GM18858 (cell line): ENCODE measurements at regions not wholly inside any gene's neighbourhood (a gene's known extent, or its start where the extent isn't known, plus 50 kb on each side); places are given as distances from the start of the nearest gene placed in this dataset.
A peak's percentile ranks its signal among the peaks of the same experiment; 100 is the strongest.

ENCODE experiments used
- ATAC-seq: cut with Tn5 transposase; IDR thresholded peaks from one replicate; pipeline ENCODE4 v1.9.1; 2021; ENCODE audit not compliant: unreplicated experiment

GRCh38 chr14:28536889-28537288, 229.7 kb upstream of the FOXG1 start:
- ATAC-seq, result no peak

GRCh38 chr14:28542040-28542439, 224.5 kb upstream of the FOXG1 start:
- ATAC-seq, result no peak

DNA sequence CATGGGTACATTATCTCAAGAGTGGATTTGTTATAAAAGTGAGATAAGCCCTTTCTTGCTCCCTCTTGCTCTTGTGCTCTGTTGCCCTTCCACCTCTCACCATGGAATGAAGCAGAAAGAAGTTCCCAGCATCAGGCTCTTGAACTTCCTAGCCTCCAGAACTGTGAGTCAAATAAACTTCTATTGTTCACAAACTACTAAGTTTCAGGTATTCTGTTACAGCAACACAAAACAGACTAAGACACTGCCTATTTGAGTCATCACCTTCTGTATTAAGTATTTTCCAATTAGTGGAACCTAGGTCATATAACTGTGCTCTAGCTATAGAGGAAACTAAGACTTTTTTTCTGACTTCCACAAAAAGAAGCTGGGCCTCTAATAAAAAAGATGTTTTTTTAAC, 201.2 kb upstream of the FOXG1 start:
- no peak for ATAC-seq

- no peak for ATAC-seq
Measured at GRCh38 chr14:28570391-28570790, 196.2 kb upstream of the FOXG1 start.

GRCh38 chr14:28571636-28572035, 195.0 kb upstream of the FOXG1 start:
- no peak for ATAC-seq

- ATAC-seq, result no peak
Measured at GRCh38 chr14:28576523-28576922, 190.1 kb upstream of the FOXG1 start.

DNA sequence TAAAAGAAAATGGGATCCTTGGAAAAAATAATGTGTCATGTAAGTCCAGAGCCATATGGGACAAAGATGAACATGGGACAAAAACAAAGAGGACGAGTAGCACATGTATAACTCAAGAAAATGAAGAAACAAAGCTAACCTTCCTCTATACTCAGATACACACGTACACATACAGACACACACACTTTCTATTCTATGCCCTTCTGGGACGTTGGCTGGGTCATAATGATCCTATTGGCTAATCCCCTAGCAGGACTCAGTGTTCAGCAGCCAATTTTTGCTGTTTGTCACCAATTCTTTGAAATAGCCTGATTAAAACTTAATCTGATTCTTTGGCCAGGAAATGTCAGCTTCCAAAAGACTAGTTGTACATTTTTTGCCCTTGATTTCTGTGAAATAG, 189.4 kb upstream of the FOXG1 start:
- no peak for ATAC-seq

DNA sequence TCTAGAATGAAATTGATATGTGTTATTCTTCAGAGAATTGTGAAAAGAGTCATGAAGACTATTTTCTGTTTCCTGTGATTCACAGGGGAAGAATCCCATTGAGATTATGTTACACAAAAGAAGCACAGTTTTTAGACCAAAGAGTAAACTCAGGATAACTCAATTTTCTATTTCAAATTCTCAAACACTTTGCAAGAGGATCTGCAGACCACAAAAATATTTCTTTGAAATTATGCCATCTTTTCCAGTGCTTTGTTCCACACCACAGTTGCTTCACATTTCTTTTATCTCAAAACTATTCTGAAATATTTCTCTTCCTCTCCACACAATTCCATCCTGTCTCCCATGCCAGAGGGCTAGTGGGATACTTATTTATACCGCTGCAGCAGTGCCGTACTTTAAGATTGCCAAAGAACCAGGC, 188.9 kb upstream of the FOXG1 start:
- no peak for ATAC-seq

GRCh38 chr14:28584951-28585350, 181.6 kb upstream of the FOXG1 start:
- no peak for ATAC-seq

- no peak for ATAC-seq
Measured at GRCh38 chr14:28589792-28590191, 176.8 kb upstream of the FOXG1 start.

DNA sequence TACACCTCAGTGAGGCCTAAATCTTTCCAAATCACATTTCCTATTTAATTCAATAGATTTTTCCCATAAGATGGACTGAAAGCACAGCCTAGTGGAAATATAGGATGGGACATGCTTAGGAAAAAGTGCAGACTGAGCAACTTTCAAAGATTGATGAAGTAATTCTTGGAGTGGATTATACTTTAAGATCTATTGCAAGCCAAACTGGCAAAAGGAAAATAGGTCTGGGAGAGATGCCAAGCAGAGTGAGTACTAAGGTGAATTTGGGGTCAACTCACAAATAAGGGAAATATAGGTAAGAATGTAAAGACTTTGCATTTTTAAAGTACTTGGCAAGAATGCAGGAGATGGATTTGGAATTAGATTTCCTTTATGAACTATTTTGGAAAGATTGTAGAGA, 170.2 kb upstream of the FOXG1 start:
- no peak for ATAC-seq

GRCh38 chr14:28599191-28599590, 167.4 kb upstream of the FOXG1 start:
- no peak for ATAC-seq

DNA sequence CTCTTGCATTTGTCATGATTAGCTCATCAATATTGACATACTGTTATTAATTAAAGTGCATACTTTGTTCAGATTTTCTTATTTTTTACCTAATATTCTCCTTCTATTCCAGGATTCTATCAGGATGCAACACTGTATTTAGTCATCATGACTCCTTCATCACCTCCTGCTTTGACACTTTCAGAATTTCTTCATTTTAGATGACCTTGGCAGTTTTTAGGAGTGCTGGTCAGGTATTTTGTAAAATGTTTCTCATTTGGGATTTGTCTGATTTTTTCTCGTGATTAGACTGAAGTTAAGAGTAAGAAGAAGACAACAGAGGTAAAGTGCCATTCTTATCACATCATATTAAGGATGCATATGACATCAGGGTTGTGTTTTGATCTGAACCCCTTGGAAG, 167.0 kb upstream of the FOXG1 start:
- no peak for ATAC-seq

DNA sequence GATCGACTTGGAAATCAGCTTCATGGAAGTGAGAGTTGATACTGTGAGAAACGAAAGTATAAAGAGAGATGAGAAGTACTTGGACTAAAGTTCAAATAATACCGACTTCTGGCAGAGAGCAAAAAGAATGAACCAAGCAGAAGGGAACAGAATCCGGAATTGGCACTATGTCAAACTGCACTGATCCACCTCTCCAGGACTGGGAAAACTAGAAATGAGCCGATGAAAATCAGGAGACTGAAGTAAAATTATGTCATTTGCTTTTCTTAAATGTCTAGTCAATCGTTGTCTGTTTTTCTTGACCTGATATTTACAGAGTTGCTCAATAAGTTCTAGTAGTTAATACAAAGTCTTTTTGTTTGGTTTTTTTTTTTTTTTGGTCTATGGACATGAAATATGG, 163.0 kb upstream of the FOXG1 start:
- no peak for ATAC-seq

- ATAC-seq, result no peak
Measured at GRCh38 chr14:28607661-28608060, 158.9 kb upstream of the FOXG1 start.

- no peak for ATAC-seq
Measured at GRCh38 chr14:28608443-28608842, 158.1 kb upstream of the FOXG1 start.

DNA sequence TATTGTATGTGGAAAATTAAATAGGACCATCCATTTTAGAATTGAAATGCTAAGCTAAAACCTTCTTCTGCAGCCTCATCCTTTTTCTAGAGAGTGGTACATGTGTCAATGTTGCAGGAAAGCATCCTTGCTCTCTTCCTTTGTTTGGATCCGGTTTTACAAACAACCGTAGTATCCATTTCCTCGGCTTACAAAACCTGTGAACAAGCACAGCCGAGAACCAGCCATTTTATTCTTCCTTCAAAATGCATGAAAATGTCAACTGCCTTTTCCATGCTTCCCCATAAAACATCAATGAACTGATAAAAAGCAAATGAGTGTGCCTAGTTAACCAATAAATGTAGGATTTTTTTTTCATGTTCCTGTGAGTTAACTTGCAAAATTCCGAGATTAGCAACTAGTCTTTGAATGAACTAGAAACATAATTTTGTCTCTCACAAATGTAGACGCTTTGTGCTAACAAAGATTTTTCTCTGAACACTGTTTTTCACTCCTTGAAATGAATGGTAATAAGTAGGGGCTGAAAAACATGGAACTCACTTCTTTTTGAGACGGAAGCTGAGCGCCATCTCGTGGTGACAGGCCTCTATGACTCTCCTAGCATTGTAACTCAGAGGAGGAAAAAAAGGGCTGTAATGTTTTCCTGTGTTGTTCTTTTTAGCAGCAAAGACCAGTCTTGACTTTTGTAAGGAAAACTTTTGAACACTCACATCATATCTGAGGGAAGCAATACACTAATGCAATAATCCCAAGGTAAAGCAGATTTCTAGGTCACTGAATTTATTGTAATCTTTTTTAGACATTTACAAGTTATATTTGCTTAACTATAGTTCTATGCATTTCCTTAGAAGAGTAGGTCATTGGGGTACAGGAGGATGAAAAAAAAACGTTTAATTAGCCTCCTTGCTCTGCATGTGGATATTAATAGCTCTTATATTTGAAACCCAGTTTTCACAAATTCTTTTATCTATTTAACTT, 157.4 kb upstream of the FOXG1 start:
- peak; percentile 63 for ATAC-seq

- ATAC-seq, result no peak
Measured at GRCh38 chr14:28612414-28612813, 154.2 kb upstream of the FOXG1 start.

- no peak for ATAC-seq
Measured at GRCh38 chr14:28613532-28613931, 153.1 kb upstream of the FOXG1 start.

DNA sequence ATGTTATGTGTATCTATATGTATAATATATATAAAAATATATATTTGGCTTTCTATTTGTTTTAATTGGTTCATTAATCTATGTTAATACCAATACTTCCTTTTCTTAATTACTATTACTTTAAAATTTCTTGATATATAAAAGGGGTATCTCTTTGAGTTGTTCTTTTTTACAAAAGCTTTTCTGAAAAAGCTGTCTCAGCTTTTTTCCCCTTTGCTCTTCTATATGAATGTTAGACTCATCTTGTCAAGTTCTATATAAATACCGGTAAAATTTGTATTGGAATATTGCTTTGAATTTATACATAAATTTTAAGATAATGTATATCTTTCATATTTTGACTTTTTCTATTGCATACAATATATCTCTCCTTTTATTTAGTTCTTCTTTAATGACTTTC, 139.8 kb upstream of the FOXG1 start:
- ATAC-seq, result no peak

DNA sequence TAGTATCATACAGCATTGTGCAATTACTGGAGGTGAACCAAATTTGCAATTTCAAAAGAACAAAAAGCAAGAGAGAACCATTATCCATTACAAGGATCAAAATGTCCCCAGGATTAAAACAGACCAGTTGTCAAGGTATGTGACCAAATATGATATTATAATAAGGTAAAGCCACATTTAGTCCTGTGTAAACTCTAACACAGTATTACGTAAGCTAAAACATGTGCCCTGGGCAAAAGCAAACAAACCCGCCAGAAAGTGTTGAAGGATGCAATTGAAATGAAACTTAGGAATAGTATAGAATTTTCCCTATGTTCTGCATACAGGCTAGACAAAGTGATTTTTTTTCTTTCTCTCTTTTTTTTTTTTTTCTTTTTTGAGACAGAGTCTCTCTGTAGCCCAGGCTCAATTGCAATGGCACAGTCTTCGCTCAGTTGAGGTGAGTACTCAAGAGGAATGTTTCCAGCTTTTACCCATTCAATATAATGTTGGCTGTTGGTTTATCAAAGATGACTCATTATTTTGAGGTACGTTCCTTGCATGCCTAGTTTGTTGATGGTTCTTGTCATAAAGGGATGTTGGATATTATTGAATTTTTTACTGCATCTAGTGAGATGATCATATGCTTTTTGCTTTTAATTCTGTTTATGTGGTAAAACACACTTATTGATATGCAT, 137.1 kb upstream of the FOXG1 start:
- ATAC-seq, result no peak

DNA sequence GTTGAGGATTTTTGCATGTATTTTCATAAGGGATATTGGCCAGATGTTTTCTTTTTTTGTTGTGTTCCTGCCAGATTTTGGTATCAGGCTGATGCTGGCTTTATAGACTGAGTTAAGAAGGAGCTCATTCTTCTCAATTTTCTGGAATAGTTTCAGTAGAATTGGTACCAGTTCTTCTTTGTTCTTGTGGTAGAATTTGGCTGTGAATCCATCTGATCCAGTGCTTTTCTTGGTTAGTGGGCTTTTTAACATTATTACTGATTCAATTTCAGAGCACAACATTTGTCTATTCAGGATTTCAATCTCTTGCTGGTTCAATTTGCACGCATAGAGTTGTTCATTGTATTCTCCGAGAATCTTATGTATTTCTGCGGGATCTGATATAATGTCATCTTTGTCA, 136.5 kb upstream of the FOXG1 start:
- ATAC-seq, result no peak
